HG03354 (cell line): ENCODE measurements at regions not wholly inside any gene's neighbourhood (a gene's known extent, or its start where the extent isn't known, plus 50 kb on each side); places are given as distances from the start of the nearest gene placed in this dataset.
"Not testable (repeated sequence)": the region's sequence is repeated elsewhere in the genome, so short reads cannot be mapped to it uniquely, and the experiment has no call there.

Experiments used
- ATAC-seq: cut with Tn5 transposase; IDR thresholded peaks from one replicate; pipeline ENCODE4 v1.9.1; 2021; ENCODE audit warnings: mild to moderate bottlenecking; ENCODE audit not compliant: unreplicated experiment, poor library complexity, severe bottlenecking

GRCh38 chrX:35381709-35382108, 416.4 kb upstream of the MAGEB16 start:
- ATAC-seq = not testable (repeated sequence)

- ATAC-seq = no peak
These were observed 415.2 kb upstream of the MAGEB16 start for GRCh38 chrX:35382966-35383365.

- ATAC-seq = no peak
These were observed 405.9 kb upstream of the MAGEB16 start for GRCh38 chrX:35392232-35392631.

GRCh38 chrX:35406386-35406785, 391.8 kb upstream of the MAGEB16 start:
- ATAC-seq = no peak

GRCh38 chrX:35416782-35417181, 381.4 kb upstream of the MAGEB16 start:
- ATAC-seq = no peak

GRCh38 chrX:35432056-35432455, 366.1 kb upstream of the MAGEB16 start:
- no peak for ATAC-seq

GRCh38 chrX:35439034-35439660, 359.0 kb upstream of the MAGEB16 start:
- no peak for ATAC-seq

GRCh38 chrX:35439692-35440091, 358.4 kb upstream of the MAGEB16 start:
- ATAC-seq = no peak

GRCh38 chrX:35442421-35442820, 355.7 kb upstream of the MAGEB16 start:
- no peak for ATAC-seq

- peak; percentile 63 for ATAC-seq
These were observed 355.0 kb upstream of the MAGEB16 start for GRCh38 chrX:35443091-35443582.

- ATAC-seq = no peak
These were observed 353.3 kb upstream of the MAGEB16 start for GRCh38 chrX:35444671-35445355.

- no peak for ATAC-seq
These were observed 352.2 kb upstream of the MAGEB16 start for GRCh38 chrX:35445912-35446311.

- ATAC-seq = no peak
These were observed 341.3 kb upstream of the MAGEB16 start for GRCh38 chrX:35456891-35457290.

GRCh38 chrX:35458142-35458541, 340.0 kb upstream of the MAGEB16 start:
- ATAC-seq = no peak

GRCh38 chrX:35461164-35461563, 337.0 kb upstream of the MAGEB16 start:
- ATAC-seq = no peak

- ATAC-seq = not testable (repeated sequence)
These were observed 301.5 kb upstream of the MAGEB16 start for GRCh38 chrX:35496671-35497070.

- ATAC-seq = not testable (repeated sequence)
These were observed 300.7 kb upstream of the MAGEB16 start for GRCh38 chrX:35497453-35497852.

GRCh38 chrX:35499071-35499862, 298.9 kb upstream of the MAGEB16 start:
- no peak for ATAC-seq

GRCh38 chrX:35507701-35508100, 290.4 kb upstream of the MAGEB16 start:
- ATAC-seq = no peak

GRCh38 chrX:35548003-35548402, 250.1 kb upstream of the MAGEB16 start:
- ATAC-seq = not testable (repeated sequence)

GRCh38 chrX:35557916-35558315, 240.2 kb upstream of the MAGEB16 start:
- no peak for ATAC-seq
